ENCODE measurements at regions not wholly inside any gene's neighbourhood (a gene's known extent, or its start where the extent isn't known, plus 50 kb on each side); places are given as distances from the start of the nearest gene placed in this dataset.

DNA sequence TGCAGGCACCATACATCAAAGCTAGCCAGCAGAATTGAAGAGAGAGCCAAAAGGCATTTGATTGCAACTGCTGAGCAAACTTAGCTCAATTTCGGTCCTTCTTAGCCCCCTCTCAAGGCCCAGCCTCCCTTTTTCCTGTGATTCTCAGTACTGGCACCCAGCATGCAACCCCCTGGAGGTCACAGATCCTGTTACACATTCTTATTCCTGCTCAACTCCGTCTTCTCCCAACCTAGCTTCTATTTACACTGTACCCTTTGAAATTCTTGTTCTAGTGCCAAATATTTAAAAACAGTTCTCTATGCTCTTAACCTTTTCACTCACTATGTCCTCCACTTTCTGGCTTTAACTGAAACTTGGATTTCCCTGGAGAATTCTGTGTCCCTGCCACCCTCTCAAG is 131.3 kb upstream of the CPSF6 start:
- TF ChIP-seq, protein P1, sequence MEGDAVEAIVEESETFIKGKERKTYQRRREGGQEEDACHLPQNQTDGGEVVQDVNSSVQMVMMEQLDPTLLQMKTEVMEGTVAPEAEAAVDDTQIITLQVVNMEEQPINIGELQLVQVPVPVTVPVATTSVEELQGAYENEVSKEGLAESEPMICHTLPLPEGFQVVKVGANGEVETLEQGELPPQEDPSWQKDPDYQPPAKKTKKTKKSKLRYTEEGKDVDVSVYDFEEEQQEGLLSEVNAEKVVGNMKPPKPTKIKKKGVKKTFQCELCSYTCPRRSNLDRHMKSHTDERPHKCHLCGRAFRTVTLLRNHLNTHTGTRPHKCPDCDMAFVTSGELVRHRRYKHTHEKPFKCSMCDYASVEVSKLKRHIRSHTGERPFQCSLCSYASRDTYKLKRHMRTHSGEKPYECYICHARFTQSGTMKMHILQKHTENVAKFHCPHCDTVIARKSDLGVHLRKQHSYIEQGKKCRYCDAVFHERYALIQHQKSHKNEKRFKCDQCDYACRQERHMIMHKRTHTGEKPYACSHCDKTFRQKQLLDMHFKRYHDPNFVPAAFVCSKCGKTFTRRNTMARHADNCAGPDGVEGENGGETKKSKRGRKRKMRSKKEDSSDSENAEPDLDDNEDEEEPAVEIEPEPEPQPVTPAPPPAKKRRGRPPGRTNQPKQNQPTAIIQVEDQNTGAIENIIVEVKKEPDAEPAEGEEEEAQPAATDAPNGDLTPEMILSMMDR (IDR thresholded peaks at IDR 0.05): no peak
- no peak for TF ChIP-seq SIN3A (IDR thresholded peaks at IDR 0.05; ENCODE audit: borderline replicate concordance, insufficient read depth, low read depth, low read length)
- no peak for TF ChIP-seq POLR2AphosphoS5 (IDR thresholded peaks at IDR 0.05; ENCODE audit: low read depth, low read length)
- TF ChIP-seq, protein P2, sequence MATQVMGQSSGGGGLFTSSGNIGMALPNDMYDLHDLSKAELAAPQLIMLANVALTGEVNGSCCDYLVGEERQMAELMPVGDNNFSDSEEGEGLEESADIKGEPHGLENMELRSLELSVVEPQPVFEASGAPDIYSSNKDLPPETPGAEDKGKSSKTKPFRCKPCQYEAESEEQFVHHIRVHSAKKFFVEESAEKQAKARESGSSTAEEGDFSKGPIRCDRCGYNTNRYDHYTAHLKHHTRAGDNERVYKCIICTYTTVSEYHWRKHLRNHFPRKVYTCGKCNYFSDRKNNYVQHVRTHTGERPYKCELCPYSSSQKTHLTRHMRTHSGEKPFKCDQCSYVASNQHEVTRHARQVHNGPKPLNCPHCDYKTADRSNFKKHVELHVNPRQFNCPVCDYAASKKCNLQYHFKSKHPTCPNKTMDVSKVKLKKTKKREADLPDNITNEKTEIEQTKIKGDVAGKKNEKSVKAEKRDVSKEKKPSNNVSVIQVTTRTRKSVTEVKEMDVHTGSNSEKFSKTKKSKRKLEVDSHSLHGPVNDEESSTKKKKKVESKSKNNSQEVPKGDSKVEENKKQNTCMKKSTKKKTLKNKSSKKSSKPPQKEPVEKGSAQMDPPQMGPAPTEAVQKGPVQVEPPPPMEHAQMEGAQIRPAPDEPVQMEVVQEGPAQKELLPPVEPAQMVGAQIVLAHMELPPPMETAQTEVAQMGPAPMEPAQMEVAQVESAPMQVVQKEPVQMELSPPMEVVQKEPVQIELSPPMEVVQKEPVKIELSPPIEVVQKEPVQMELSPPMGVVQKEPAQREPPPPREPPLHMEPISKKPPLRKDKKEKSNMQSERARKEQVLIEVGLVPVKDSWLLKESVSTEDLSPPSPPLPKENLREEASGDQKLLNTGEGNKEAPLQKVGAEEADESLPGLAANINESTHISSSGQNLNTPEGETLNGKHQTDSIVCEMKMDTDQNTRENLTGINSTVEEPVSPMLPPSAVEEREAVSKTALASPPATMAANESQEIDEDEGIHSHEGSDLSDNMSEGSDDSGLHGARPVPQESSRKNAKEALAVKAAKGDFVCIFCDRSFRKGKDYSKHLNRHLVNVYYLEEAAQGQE (IDR thresholded peaks at IDR 0.05; ENCODE audit: insufficient read depth in 1 of 2, low read depth in 2 of 2, low read length in 1 of 2): no peak
- TF ChIP-seq TCF7L2 (IDR thresholded peaks at IDR 0.05; ENCODE audit: low read depth, low read length): no peak

Measured in Panc1 (cell line).